GM12878 (cell line): ENCODE measurements at regions not wholly inside any gene's neighbourhood (a gene's known extent, or its start where the extent isn't known, plus 50 kb on each side); places are given as distances from the start of the nearest gene placed in this dataset.

Source experiments
- BACH1 ChIP-seq: fragments of 450-650 bp; IDR thresholded peaks from 2 replicates; pipeline ENCODE4 v1.6.1; 2017; ENCODE audit warnings: mild to moderate bottlenecking, borderline replicate concordance
- CTCF ChIP-seq, 3 experiments: IDR thresholded peaks in 2 of 3; conservative IDR thresholded peaks in 1 of 3; 2 replicates each; pipeline ENCODE4 v1.5.1; 2011; ENCODE audit warnings: low read depth in 3 of 3, low read length in 3 of 3, mild to moderate bottlenecking in 3 of 3, control low read depth in 2 of 3, moderate library complexity in 2 of 3, inconsistent platforms in 1 of 3, mixed read lengths in 1 of 3; ENCODE audit not compliant: control insufficient read depth in 2 of 3, insufficient read depth in 1 of 3; ENCODE audit errors: extremely low read depth in 1 of 3
- RFX5 ChIP-seq: IDR thresholded peaks from 2 replicates; pipeline ENCODE4 v1.6.1; 2011; ENCODE audit warnings: low read depth, low read length, improper control_type of control experiment

GRCh38 chr13:86710013-86710412, 910.8 kb upstream of the SLITRK6 start:
- no peak for TF ChIP-seq CTCF (IDR thresholded peaks at IDR 0.05 in 2 of 3, conservative IDR thresholded peaks at IDR 0.05 in 1 of 3; ENCODE audit: control insufficient read depth in 2 of 3, extremely low read depth in 1 of 3, insufficient read depth in 1 of 3, low read depth in 3 of 3, low read length in 3 of 3)
- TF ChIP-seq RFX5 = no peak
- TF ChIP-seq BACH1 = no peak
